Uterus (tissue), 3 donors: ENCODE measurements at regions not wholly inside any gene's neighbourhood (a gene's known extent, or its start where the extent isn't known, plus 50 kb on each side); places are given as distances from the start of the nearest gene placed in this dataset.

Experiments used
- DNase-seq, 2 donors: peaks; one replicate each; pipeline ENCODE4 v3.0.0-alpha.2; 2019 to 2020
- H3K27ac ChIP-seq, 2 donors: fragments of 200-600 bp; sonication (generic); 1 replicate in 1 of 2; 2 replicates in 1 of 2; pipeline ENCODE4 v1.5.1; 2016 to 2018
- H3K27me3 ChIP-seq, 2 donors: fragments of 200-600 bp; sonication (generic); one replicate each; pipeline ENCODE4 v1.5.1; 2018 to 2019; ENCODE audit warnings: control low read depth in 1 of 2
- H3K36me3 ChIP-seq, 2 donors: fragments of 200-600 bp; sonication (generic); one replicate each; pipeline ENCODE4 v1.5.1; 2019; ENCODE audit warnings: control low read depth in 1 of 2
- H3K4me1 ChIP-seq, 2 donors: fragments of 200-600 bp; sonication (generic); one replicate each; pipeline ENCODE4 v1.5.1; 2018 to 2019; ENCODE audit warnings: control low read depth in 1 of 2
- H3K4me3 ChIP-seq, 2 donors: fragments of 200-600 bp; sonication (generic); 1 replicate in 1 of 2; 2 replicates in 1 of 2; pipeline ENCODE4 v1.5.1; 2018 to 2019; ENCODE audit warnings: mild to moderate bottlenecking in 1 of 2
- H3K9me3 ChIP-seq, 2 donors: fragments of 200-600 bp; sonication (generic); one replicate each; pipeline ENCODE4 v1.5.1; 2019; ENCODE audit warnings: control low read depth in 1 of 2
- POLR2A ChIP-seq, 2 donors: fragments of 450-650 bp; IDR thresholded peaks; one replicate each; pipeline ENCODE4 v1.6.1; 2016; ENCODE audit warnings: antibody characterized with exemption in 2 of 2, mild to moderate bottlenecking in 1 of 2, moderate library complexity in 1 of 2
- intact Hi-C: fragments of 100-400 bp; cut with DNase I; formaldehyde crosslinking; loops from one replicate; pipeline ENCODE4 v1.15.1; 2023; ENCODE audit warnings: low total_unique reads
- TF ChIP-seq, protein P1 (sequence below), 4 experiments: fragments of 200-600 bp in 2 of 4; fragments of 450-650 bp in 2 of 4; sonication (generic) in 2 of 4; IDR thresholded peaks; one replicate each; pipeline ENCODE4 v1.5.1; 2016 to 2019; ENCODE audit warnings: antibody characterized with exemption in 4 of 4, mild to moderate bottlenecking in 2 of 4, moderate library complexity in 1 of 4
- donor health status: DM: yes; HTN: yes; CAD: no.

- Histone ChIP-seq H3K27ac (no peak overlapping the region), H3K9me3 (no peaks in the 10 kb centered on the region), H3K27me3 (no peaks in the 10 kb centered on the region), H3K36me3 (no peaks in the 10 kb centered on the region), H3K4me1 (no peaks in the 10 kb centered on the region), H3K4me3 (no peak overlapping the region)
- intact Hi-C loops, result no loop called here
- DNase-seq, result no peak
- TF ChIP-seq, protein P1, sequence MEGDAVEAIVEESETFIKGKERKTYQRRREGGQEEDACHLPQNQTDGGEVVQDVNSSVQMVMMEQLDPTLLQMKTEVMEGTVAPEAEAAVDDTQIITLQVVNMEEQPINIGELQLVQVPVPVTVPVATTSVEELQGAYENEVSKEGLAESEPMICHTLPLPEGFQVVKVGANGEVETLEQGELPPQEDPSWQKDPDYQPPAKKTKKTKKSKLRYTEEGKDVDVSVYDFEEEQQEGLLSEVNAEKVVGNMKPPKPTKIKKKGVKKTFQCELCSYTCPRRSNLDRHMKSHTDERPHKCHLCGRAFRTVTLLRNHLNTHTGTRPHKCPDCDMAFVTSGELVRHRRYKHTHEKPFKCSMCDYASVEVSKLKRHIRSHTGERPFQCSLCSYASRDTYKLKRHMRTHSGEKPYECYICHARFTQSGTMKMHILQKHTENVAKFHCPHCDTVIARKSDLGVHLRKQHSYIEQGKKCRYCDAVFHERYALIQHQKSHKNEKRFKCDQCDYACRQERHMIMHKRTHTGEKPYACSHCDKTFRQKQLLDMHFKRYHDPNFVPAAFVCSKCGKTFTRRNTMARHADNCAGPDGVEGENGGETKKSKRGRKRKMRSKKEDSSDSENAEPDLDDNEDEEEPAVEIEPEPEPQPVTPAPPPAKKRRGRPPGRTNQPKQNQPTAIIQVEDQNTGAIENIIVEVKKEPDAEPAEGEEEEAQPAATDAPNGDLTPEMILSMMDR (IDR thresholded peaks at IDR 0.05), result no peak
- TF ChIP-seq POLR2A (IDR thresholded peaks at IDR 0.05), result no peak
Measured at GRCh38 chr4:187470061-187470460, 525.5 kb upstream of the ZFP42 start.

DNA sequence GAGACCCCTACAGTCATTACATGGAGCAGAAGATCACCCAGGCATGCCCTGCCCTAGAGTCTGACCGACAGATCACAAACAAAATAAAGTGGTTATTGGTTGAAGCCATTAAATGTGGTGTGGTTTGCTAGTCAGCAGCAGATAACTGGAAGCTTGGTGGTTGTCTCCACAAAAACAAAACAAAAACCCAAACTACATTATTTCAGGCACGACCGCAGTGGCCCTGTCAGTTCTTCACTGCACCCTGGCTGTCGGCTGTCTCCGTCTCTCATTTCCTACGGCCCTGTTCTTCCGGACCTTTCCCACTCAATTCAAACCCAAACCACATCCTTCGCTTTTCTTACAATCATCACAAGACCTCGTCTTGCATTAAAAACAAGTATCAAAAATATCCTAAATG, 521.3 kb upstream of the ZFP42 start:
- Histone ChIP-seq H3K27ac (no peak overlapping the region), H3K36me3 (no peaks in the 10 kb centered on the region), H3K9me3 (no peaks in the 10 kb centered on the region), H3K27me3 (no peaks in the 10 kb centered on the region), H3K4me1 (no peaks in the 10 kb centered on the region), H3K4me3 (no peak overlapping the region)
- intact Hi-C loops, result no loop called here
- no peak for TF ChIP-seq POLR2A (IDR thresholded peaks at IDR 0.05)
- TF ChIP-seq, protein P1 (IDR thresholded peaks at IDR 0.05), result no peak
- no peak for DNase-seq

DNA sequence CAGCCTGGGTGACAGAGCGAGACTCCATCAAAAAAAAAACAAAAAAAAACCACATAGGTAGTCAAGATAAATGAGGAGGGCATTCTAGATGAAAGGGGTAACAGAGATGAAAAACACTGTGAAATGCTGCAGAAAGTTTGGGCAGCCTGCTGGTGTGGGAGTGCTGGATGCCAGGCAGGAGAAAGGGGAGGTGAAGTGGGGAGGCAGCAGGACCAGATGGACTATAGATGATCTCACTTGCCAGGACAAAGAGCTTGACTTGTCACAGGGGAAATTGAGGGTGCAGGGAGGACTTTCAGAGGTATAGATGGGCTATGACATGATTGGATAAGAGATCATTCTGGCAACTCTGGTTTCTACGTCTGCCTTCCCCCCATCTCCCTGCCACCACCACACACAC, 519.7 kb upstream of the ZFP42 start:
- TF ChIP-seq, protein P1 (IDR thresholded peaks at IDR 0.05), result no peak
- no peak for TF ChIP-seq POLR2A (IDR thresholded peaks at IDR 0.05)
- DNase-seq, result no peak
- H3K27me3 ChIP-seq, result no peaks in the 10 kb centered on the region
- H3K27ac ChIP-seq, result no peak overlapping the region
- H3K4me1 ChIP-seq, result no peaks in the 10 kb centered on the region
- no peaks in the 10 kb centered on the region for H3K9me3 ChIP-seq
- H3K36me3 ChIP-seq, result no peaks in the 10 kb centered on the region
- H3K4me3 ChIP-seq, result no peak overlapping the region
- intact Hi-C loops, result no loop called here

DNA sequence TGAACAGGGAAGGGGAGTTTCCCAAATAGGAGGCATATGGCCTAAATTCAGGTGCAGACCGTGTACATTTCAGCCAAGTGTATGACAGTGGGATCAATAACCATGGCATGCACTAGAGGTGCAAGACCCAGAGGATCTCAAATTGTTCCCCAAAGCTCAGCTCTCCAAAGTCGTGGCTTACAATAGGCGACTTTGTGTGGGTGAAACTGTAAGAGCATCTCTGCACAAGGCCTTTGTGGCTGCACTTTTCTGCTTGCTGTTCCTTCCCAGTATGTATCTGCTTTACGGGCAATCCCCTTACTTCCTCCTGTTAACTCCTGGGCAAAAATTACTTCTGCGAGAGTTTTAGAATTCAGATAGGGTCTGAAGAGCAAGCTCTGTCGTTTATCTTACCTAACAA, 518.3 kb upstream of the ZFP42 start:
- Histone ChIP-seq H3K36me3 (no peaks in the 10 kb centered on the region), H3K4me1 (no peaks in the 10 kb centered on the region), H3K9me3 (no peaks in the 10 kb centered on the region), H3K27me3 (no peaks in the 10 kb centered on the region), H3K27ac (no peak overlapping the region), H3K4me3 (no peak overlapping the region)
- intact Hi-C loops, result no loop called here
- TF ChIP-seq, protein P1 (IDR thresholded peaks at IDR 0.05), result no peak
- TF ChIP-seq POLR2A (IDR thresholded peaks at IDR 0.05), result no peak
- no peak for DNase-seq

DNA sequence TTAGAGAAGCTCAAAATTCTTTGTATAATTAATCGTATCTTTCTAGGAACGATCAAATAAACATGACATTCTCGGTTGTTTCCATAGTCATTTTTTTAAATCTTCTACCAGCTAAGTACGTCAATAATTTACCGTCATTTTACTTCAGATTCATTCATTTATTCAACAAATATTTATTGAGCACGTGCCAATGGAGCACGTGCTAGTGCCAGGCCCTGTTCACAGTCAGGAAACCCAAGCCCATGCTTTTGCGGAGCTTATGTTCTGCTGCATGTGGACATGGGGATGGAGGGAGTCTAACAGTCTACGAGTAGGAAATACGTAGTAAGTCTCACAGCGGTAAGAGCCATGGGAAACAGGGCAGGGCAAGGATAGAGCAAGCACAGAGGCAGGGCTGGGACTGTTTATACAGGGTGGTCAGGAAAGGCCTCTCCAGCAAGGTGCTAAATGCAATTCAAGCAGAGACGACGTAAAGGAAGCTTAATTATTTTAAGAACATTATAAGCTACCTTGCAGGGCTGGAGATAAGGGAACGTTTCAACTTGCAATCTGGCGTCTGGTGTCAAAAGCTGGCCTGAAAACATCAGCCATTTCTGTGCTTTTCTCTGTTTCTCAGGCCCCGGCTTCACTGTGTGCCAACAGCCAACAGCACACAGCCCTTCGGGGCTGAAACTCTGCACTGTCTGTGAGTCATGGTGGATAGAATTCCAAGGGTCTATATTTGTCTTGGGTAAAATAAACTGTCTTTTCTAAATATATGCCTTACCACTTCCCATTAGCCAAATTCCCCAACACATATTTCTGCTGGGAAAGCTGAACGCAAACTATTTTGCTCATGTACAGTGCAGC, 517.1 kb upstream of the ZFP42 start:
- H3K4me3 ChIP-seq, result no peak overlapping the region
- H3K4me1 ChIP-seq, result no peaks in the 10 kb centered on the region
- intact Hi-C loops, result no loop called here
- no peak for TF ChIP-seq POLR2A (IDR thresholded peaks at IDR 0.05)
- TF ChIP-seq, protein P1 (IDR thresholded peaks at IDR 0.05), result no peak
- H3K27ac ChIP-seq, result no peak overlapping the region
- no peaks in the 10 kb centered on the region for H3K27me3 ChIP-seq
- no peaks in the 10 kb centered on the region for H3K36me3 ChIP-seq
- no peaks in the 10 kb centered on the region for H3K9me3 ChIP-seq
- no peak for DNase-seq
